GM18951 (cell line): ENCODE measurements at regions not wholly inside any gene's neighbourhood (a gene's known extent, or its start where the extent isn't known, plus 50 kb on each side); places are given as distances from the start of the nearest gene placed in this dataset.
"Not testable (repeated sequence)": the region's sequence is repeated elsewhere in the genome, so short reads cannot be mapped to it uniquely, and the experiment has no call there.

ENCODE experiments used
- POLR2A ChIP-seq: IDR thresholded peaks from 4 replicates; pipeline ENCODE4 v1.6.1; 2011; ENCODE audit warnings: mild to moderate bottlenecking; ENCODE audit not compliant: insufficient read length, insufficient read depth; ENCODE audit errors: extremely low read depth
- in situ Hi-C: fragments of 300-500 bp; cut with MboI; formaldehyde crosslinking; loops from one replicate; pipeline ENCODE4 v1.12.0; 2022; ENCODE audit warnings: low sequenced_read_pairs, mixed read lengths, inconsistent platforms; ENCODE audit not compliant: unreplicated experiment

GRCh38 chr14:105897725-105898113 lies 371.3 kb downstream of the TMEM121 start:
- TF ChIP-seq POLR2A, result no peak
- in situ Hi-C loops, result loop anchor here (5.0 kb wide), 1 partner anchor 45 kb away; no protein-coding TSS in a partner anchor

- no peak for TF ChIP-seq POLR2A
- in situ Hi-C loops, result loop anchor here (5.0 kb wide), 1 partner anchor 46 kb away; no protein-coding TSS in a partner anchor
Observed at GRCh38 chr14:105898482-105899010, 372.2 kb downstream of the TMEM121 start.

GRCh38 chr14:105899071-105899641 lies 372.8 kb downstream of the TMEM121 start:
- in situ Hi-C loops, result loop anchor here (5.0 kb wide), 1 partner anchor 47 kb away; no protein-coding TSS in a partner anchor

GRCh38 chr14:105899657-105900397 lies 373.4 kb downstream of the TMEM121 start:
- TF ChIP-seq POLR2A, result no peak
- in situ Hi-C loops, result loop anchor here (5.0 kb wide), 1 partner anchor 48 kb away; no protein-coding TSS in a partner anchor

More at GRCh38 chr14:105899071-105899641, 372.8 kb downstream of the TMEM121 start:
- TF ChIP-seq POLR2A, result no peak

GRCh38 chr14:105900398-105901160 lies 374.2 kb downstream of the TMEM121 start:
- TF ChIP-seq POLR2A, result no peak
- in situ Hi-C loops, result no loop called here

GRCh38 chr14:105901226-105901625 lies 374.8 kb downstream of the TMEM121 start:
- in situ Hi-C loops, result no loop called here
- TF ChIP-seq POLR2A, result no peak

- in situ Hi-C loops, result no loop called here
- TF ChIP-seq POLR2A, result no peak
Observed at GRCh38 chr14:105902131-105902898, 375.9 kb downstream of the TMEM121 start.

GRCh38 chr14:105902899-105903165 lies 376.4 kb downstream of the TMEM121 start:
- in situ Hi-C loops, result not testable (repeated sequence)

GRCh38 chr14:105903971-105904370 lies 377.6 kb downstream of the TMEM121 start:
- no peak for TF ChIP-seq POLR2A
- in situ Hi-C loops, result no loop called here

- in situ Hi-C loops, result no loop called here
- TF ChIP-seq POLR2A, result no peak
Observed at GRCh38 chr14:105904379-105904778, 378.0 kb downstream of the TMEM121 start.

GRCh38 chr14:105905456-105905855 lies 379.1 kb downstream of the TMEM121 start:
- TF ChIP-seq POLR2A, result no peak
- in situ Hi-C loops, result no loop called here

- in situ Hi-C loops, result no loop called here
Observed at GRCh38 chr14:105907276-105907675, 380.9 kb downstream of the TMEM121 start.

GRCh38 chr14:105908006-105908405 lies 381.6 kb downstream of the TMEM121 start:
- TF ChIP-seq POLR2A, result no peak
- in situ Hi-C loops, result no loop called here

More at GRCh38 chr14:105907276-105907675, 380.9 kb downstream of the TMEM121 start:
- no peak for TF ChIP-seq POLR2A

GRCh38 chr14:105908481-105908911 lies 382.1 kb downstream of the TMEM121 start:
- in situ Hi-C loops, result no loop called here
- TF ChIP-seq POLR2A, result no peak
